NCI-H345 (cell line): ENCODE measurements at regions not wholly inside any gene's neighbourhood (a gene's known extent, or its start where the extent isn't known, plus 50 kb on each side); places are given as distances from the start of the nearest gene placed in this dataset.
"Not testable (repeated sequence)": the region's sequence is repeated elsewhere in the genome, so short reads cannot be mapped to it uniquely, and the experiment has no call there.

Source experiments
- DNase-seq: peaks from one replicate; lab custom pipeline; 2025; lab: John Stamatoyannopoulos, UW

DNA sequence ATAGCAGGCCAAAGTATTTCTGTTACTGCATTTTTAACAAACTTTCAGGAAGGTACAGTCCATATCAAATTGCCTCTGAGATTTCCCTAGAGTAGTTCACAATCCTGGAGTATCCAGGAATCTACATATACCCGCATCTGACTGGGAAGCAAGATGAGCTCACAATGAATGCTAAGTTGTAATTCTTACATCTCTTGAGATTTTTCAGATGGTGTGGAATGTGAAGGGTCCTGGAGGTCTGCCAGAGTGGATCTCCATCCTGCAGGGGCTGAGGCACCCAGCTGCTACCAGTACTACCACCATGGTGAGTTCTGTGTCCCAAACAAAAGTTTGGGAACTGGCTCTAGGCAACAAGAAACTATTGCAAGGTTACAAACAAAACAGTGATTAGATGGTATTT is 156.7 kb upstream of the CCDC54 start:
- no peak for DNase-seq

DNA sequence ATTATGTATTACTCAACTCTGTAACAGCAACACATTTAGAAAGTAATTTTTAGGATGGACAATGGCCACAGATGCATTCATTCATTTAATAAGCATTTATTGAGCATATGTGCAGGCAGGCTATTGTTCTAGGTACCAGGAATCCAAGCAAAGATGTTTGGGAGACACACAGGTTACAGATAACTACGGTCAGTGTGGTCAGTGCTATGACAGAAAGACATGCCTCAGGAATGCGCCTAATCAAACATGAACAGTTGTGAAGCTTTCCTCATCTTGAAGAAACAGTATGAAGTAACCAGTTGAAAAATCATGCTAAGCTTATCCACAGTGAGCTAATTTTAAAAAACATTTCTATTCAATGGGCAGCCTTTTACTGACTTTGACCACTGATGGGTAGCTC is 155.4 kb upstream of the CCDC54 start:
- no peak for DNase-seq

DNA sequence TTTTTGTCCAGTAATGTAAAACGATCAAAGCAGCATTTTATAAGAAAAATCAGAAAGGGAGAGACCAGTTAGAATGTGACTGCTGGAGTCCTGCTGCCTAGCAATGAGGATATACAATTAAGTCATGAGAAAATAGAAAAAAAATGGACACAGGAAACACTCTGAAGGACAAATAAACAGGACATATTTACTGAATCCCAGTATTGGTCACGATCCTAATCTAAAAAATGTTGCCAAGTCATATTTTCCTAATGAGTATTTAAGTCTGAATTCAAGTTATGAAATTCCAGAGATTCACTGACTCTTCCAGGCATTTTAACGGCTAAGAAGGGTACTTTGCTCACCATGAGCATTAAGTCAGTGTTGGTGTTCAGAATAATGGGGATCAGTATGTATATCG is 154.3 kb upstream of the CCDC54 start:
- DNase-seq: no peak

DNA sequence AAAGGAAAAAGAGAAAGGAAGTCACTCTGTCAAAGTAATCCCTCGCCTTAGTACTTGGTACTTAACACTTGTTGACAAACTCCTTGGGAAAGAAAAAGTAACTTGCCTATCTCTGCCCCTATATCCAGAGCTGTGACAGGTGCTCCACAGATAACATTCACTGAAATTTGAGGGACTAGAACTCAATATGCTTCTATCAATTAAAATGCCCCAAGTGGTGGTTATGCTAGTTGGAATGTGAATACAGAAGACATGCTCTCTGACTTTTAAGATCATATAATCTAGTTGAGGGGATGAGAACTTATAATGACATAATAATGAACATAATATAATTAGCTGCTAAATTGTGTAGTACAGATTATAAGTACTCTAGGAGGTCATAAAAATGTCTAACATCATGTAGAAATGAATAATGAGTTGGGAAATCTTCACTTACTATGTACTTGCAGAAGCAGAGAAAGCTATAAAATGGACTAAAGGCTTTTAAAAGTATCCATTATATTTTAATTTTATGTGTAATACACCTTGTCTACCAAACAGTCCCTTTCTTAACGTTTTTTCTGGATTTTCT is 153.1 kb upstream of the CCDC54 start:
- no peak for DNase-seq

DNA sequence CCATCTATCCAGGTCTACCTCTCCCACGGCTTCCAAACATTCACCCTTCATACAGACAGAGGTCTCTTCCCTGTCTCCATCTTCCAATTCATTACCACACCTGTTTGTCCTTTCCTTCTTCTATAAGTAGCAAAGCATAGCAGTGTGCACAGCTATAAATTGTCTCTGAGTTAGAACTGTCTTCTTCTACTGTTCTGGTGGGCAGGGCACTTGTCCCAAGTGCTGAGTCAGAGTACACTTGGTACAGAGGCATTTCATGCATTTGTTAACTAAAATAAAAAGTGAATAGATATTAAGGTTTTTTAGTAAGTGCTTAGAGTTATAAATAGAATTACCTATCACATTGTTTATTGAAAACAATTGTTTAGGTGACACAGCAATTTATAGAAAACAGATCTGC is 150.1 kb upstream of the CCDC54 start:
- no peak for DNase-seq

DNA sequence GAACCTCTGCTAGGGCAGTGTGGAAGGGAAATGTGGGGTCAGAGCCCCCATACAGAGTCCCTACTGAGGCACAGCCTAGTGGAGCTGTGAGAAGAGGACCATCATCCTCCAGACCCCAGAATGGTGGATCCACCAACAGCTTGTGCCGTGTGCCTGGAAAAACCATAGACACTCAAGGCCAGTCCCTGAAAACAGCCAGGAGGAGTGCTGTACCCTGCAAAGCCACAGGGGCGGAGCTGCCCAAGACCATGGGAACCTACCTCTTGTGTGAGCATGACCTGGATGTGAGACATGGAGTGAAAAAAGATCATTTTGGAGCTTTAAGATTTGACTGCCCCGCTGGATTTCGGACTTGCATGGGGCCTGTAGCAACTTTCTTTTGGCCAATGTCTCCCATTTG is 143.4 kb upstream of the CCDC54 start:
- not testable (repeated sequence) for DNase-seq

DNA sequence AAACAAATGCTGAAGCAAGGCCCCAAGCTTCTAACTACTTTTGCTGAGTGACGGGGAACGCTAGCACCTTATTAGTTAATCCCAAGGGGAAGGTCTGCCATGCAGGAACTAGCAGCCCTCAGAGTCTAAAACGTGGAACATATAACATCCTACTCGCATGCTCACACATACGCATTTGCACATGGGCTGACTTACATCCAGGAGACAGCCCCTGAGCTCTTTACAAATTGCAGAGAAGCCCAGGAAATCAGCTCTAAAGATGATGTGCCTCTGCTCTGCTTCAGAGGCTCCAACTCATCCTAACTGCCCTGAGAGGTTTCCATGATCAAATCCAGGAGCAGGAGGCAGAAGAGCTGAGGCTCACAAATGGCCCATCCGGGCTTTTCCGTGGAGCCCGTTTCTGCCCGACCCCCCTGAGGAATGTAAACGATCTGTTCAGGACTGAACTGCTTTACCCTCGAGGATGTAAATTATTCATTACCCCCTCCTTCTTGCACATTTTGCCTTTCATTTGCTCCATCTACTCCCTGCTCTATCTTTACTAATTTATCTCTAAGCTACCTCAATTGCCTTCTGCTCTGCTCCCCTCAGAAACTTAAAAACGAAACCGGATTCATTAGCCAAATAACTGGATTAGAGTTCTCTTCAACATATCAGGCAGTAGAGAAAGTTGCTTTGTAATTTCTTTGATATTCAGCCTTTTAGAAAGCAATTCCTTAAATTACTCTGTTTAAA is 141.9 kb upstream of the CCDC54 start:
- no peak for DNase-seq

DNA sequence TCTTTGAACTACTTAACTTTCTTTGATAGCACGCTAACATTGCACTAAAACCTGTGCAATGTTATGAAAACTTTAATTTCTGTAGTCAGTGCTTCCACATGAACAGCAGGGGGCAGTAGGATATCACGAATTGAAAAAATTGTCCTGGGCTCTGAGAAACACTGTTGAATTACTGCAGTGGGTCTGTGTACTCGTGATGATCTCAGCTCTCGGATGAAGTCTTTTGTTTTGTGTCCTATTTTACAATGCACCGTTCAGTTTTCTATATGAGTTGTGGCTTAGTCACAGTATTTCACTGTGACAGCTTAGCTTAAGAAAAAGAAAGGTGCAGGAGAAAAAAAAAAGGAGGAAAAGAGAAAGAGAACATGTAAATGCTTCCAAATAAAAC is 141.3 kb upstream of the CCDC54 start:
- peak; percentile 71 for DNase-seq

DNA sequence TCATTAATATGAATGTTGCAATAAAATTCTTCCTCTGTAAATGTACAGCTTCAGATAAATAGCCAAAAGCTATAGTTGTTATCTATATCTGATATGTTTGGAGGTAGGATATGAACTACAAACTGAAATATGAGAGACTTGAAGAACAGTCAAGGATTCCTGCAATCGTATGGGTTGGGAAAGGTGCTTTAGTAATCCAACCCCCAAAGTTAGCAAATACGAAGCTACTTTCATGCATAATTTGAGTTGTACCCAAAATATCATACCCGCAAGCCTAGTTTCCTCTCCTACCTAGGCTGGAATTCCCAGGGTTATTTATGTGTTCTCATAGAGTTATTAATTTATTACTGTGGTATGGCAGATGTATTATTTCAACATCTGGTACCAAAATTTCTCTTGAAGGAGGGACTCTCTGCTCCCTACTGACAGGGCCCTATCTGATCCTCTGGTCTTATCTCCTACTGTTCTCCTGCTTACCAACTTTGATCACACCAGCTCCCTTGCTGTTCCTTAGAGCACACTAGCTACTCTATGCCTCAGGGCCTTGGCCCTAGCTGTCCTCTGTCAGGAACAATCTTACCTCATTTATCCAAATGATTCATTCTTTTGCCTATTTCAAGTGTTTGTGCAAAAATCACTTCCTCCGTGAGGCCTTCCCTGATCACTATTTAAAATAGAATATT is 140.4 kb upstream of the CCDC54 start:
- no peak for DNase-seq

DNA sequence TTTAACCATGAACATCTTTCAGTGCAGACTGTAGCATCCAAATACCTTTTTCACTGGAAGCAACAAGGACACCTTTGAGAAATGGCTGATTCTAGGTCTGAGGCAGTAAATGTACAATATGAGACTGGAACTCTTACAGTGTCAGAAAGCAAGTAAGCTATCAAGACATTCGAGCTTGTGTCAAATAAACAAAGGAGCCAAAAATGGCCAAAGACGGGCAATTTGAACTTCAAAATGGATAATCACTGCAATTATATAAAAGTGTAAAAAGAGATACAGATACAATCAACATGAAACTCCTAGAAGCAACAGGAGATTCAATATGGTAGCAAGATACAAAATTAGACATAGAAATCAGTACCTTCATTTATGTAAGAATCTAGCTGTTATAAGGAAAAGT is 138.5 kb upstream of the CCDC54 start:
- no peak for DNase-seq

DNA sequence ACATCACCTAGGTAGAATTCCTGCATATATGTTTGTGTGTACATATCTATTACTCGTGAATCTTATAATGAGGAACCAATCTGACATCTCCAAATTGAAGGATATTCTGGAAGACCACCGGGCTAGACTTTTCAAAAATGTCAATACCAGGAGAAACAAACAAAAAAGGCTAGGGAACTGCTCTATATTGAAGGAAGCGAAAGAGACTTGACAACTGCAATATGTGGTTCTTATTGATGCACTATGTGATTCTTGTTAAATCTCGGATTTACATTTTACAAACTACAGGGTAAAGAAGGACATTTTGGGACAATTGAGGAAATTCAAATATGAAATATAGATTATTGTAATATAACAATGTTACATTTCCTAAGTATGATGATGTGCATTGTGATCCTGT is 137.5 kb upstream of the CCDC54 start:
- DNase-seq: no peak

DNA sequence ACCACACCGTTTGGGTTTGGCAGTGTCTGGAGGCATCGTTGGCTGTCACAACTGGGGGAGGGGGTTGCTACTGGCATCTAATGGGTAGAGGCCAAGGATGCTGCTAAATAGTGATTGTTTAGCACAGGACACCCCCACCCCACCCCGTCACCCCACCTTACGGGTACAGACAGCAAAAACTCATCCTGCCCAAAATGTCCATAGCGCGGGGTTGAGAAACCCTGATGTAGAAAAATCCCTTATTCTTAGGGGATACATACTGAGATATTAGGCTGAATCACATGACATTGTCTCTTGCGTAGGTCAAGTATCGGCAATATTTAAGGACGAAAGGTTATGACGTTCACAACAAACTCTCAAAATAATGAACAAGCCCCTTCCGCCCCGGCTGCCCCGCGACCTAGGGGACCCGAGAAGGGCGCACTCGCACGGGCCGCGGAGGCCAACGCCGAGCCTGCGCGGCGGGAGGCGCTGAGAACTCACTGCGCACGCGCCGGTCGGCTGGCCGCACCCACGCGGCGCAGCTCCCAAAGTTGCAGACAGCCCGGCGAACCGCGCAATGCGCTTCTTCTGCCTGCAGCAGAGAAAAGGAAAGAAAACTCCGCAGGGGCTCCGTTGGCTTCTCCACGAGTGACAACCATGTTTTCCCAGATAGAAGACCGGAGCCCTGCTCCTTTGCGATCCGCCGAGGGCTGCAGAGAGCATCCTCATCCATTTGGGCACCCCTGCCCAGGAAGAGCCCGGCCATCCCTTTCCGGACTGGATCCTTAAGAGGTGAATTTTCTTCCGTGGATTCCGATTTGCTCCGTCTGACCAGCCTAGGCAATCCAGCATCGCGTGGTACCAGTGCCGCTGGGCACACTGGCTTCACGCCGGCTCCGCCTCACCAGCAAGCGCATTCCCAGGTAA is 136.8 kb upstream of the CCDC54 start:
- DNase-seq: peak; percentile 59

DNA sequence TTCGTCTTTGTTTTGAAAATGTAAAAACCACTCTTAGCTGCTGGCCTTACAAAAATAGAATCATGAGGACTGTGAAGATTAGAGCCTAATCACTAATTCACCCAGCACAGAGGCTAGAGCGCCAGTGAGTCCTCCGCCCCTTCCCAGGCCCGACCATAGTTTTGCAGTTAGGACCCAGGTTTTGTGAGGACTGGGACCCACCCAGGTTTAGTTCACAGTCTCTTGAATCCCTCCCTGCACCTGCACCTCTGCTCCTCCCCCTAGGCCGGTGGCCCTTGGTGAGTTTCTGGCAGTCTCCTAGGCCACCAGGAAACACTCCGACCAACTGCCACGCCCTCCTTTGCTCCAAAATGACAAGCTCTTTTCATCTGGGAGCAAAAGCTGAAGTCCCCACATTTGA is 136.0 kb upstream of the CCDC54 start:
- DNase-seq: peak; percentile 41

DNA sequence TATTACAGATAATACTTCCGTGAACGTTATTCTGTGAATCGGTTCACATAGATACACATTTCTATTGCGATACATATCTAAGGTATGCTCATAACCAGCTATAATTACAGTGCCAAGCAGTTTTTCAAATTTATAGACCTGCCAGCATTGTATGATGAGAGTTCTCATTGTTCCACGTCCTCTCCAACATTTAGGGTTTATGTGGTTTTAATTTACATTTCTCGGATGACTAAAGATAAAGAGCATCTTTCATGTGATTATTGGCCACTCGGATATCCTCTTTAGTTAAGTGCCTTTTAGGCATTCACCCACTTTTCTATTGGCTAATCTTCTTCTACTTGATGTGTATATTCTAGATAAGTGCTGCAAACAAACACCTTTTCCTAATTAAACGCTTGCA is 134.7 kb upstream of the CCDC54 start:
- peak; percentile 45 for DNase-seq

DNA sequence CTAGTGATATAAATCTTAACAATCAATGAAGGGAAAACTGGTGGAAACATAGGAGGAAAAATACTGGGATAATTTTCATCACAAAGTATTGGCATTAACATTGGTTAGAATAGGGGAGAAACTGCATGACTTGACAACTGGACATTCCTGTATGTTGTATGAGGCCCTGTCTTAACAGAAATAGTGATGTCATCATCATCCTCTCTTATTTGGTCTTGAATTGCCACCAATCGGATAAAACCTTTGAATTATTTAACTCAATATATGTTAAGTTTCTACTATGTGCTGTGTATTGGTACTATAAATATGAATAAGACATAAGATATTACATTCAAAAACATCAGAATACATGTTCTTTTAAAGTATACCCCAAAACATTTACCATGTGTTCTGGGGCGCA is 130.1 kb upstream of the CCDC54 start:
- DNase-seq: no peak

DNA sequence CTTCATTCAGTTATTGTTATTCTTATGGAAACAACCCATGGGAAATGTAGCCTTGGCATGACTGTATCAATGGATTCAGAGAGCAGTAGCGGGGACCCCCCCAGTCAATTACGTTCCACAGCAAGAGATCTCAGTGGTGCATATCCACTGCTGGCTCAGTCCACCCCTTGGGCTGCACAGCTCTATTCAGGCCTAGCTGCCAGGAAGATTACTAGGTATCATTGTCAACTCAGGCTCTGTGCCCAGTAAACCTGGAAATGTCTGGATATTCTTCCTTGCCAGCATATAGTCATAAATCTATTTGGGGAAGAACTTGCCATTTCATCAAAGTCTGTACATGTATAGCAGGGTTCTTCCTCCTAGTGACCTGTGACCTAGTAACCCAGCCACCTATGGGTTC is 128.1 kb upstream of the CCDC54 start:
- no peak for DNase-seq

DNA sequence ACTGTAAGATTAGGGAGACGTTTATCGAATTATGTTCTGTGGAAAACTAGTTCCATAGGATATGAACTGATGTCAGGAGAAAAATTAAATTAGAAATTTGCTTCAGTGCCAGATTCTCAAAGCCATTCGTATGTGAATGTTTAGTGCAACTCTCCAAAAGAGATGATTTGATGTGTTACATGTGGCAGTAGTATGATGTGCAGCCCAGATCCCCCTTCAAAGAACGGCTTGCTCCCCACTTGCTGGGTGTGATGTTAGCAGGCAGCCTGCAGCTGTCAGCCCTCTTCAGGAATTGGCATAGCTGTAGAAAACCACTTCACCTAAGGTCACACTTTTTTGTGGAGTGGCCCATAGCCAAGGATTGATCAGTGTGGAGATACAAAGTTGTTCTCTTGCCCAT is 127.0 kb upstream of the CCDC54 start:
- no peak for DNase-seq

DNA sequence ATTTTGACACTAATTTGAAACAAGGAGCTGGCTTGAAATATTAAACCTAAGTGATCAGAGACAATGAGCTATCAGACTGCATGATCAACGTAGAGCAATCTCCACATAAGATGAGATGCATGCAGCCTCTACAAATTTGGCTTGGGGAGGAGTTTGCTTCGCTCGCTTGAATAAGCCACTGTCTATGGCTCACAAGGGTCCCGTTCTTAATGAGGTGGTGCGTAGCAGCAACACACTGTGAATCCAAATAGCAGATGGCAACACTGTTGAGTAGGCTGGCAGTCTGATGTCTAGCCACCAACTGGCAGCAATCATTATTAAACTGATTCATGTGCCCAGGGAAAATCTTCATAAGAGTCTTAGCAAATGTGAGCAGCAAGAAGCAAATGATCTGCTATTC is 125.4 kb upstream of the CCDC54 start:
- DNase-seq: no peak

DNA sequence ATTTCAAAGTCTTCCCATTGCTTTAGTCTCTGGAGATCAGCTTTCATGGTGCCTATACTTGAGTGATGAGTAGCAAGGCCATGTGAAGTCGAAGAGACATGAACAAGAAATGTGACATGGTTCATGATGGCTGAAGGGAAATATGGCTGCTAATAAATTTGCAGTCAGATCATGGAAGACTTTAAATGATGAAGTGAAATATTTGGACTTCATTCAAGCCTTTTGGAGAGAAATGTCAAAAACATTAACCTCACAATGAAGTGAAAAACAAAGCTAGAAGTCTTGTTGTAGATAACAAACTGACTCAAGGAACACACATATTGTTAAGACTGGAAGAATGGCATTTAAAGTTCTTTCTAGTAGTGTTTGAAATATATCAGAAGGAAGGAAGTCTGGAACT is 120.3 kb upstream of the CCDC54 start:
- DNase-seq: no peak

DNA sequence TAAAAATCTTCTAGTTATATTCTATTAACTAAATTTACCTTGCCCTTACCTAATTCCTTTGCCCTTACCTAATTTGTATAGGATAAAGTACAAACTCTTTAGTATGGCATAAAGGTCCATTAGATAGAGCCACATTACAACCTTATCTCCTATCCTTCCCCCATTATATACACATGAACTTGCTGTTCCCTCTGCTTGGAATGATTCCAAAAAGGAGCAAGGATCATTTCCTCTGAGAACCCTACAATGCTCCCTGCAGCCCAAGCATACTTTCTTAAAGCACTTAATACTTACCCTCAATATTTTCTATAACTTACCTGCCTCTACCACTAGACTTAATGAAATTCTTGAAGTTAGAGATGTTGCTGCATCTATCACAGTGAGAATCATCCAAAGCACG is 118.9 kb upstream of the CCDC54 start:
- DNase-seq: no peak

DNA sequence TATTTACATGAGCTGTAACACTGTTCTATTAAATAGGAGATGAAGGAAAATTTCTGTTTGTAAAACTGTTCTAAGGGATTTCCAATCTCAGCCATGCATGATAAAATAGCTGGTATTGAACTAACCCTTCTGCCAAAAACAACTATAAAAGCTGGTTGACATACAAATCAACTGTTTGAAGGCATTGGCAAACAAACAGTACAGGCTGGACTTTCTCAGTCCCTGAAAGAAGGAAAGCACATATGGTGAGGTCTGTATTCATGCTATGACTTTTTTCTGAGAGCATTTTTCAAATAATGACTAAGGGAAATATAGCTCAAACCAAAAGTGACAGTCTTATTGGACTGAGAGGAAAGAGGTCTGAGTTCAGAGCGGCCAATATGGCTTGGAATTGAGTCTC is 117.0 kb upstream of the CCDC54 start:
- no peak for DNase-seq

DNA sequence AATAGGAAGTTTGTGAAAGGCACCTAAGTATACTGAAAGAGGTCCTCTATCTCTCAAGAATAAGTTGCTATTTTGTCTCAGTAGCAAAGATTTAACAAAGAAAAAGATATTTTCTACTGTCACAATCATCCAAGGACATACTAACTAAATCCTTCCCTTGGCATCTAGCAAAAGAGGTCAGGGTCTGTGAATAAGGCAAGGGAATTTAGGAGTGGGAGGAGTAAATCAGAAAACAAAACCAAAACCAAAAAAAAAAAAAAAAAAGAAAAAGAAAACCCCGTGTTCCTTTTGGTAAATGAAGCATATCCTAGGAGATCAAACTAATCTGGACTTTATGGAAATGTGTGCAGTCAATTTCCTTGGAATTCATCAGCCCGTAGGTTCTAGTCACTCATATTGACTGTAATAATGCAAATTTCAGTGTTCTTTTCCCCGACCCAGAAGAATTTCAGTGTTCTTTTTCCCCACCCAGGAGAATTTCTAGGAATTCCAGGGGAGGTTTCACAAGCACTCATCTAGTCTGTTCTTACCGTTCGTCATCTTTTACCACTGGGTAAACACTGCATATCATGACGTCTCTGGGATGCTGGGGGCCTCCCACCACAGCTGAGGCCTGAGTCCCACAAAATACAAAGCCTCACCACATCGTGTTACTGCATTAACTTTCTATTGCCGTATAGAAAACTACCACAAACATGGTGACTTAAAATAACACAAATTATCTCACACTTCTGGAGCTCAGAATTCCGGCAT is 113.8 kb upstream of the CCDC54 start:
- no peak for DNase-seq
